H1 (cell line): ENCODE measurements at regions not wholly inside any gene's neighbourhood (a gene's known extent, or its start where the extent isn't known, plus 50 kb on each side); places are given as distances from the start of the nearest gene placed in this dataset.

Experiments used
- CTCF ChIA-PET: fragments of 300-600 bp; sonication (Branson Sonifier 250); formaldehyde crosslinking; loops from one replicate; lab custom pipeline; 2021; ENCODE audit not compliant: partially characterized antibody; lab: Charles Lee
- POLR2A ChIA-PET: fragments of 300-600 bp; sonication (Branson Sonifier 250); formaldehyde crosslinking; loops from one replicate; lab custom pipeline; 2021; ENCODE audit warnings: inconsistent platforms; ENCODE audit not compliant: partially characterized antibody; lab: Charles Lee
- DNase-seq, 2 experiments: peaks; one replicate each; pipeline versions ENCODE4 v3.0.0 to v3.0.0-alpha.2; 2010 to 2022; ENCODE audit warnings: low spot score in 2 of 2, low read depth in 1 of 2, mixed read lengths in 1 of 2
- FAIRE-seq: peaks from 2 replicates; lab custom pipeline; 2011; peaks lifted over from hg19 to GRCh38; lab: Jason Lieb, UNC
- H2AFZ ChIP-seq: 2 replicates; pipeline ENCODE4 v1.8.1; 2012; ENCODE audit warnings: low read length, inconsistent platforms
- H2AK5ac ChIP-seq: 2 replicates; pipeline ENCODE4 v1.6.1; 2013; ENCODE audit warnings: low read depth, low read length
- H2BK120ac ChIP-seq: replicated peaks from 2 replicates; pipeline ENCODE3; 2013; ENCODE audit warnings: low read depth, low read length, inconsistent platforms
- H2BK12ac ChIP-seq: 2 replicates; pipeline ENCODE4 v1.6.1; 2013; ENCODE audit warnings: low read depth, low read length
- H2BK15ac ChIP-seq: 2 replicates; pipeline ENCODE4 v1.6.1; 2013; ENCODE audit warnings: low read length
- H2BK20ac ChIP-seq: 2 replicates; pipeline ENCODE4 v1.6.1; 2013; ENCODE audit warnings: low read length
- H2BK5ac ChIP-seq: 2 replicates; pipeline ENCODE4 v1.6.1; 2013; ENCODE audit warnings: low read depth, low read length
- H3K14ac ChIP-seq: 2 replicates; pipeline ENCODE4 v1.6.1; 2013; ENCODE audit warnings: inconsistent platforms; ENCODE audit not compliant: insufficient read length
- H3K18ac ChIP-seq: 2 replicates; pipeline ENCODE4 v1.6.1; 2013; ENCODE audit warnings: low read length; ENCODE audit errors: extremely low read depth
- H3K23ac ChIP-seq: 2 replicates; pipeline ENCODE4 v1.6.1; 2013; ENCODE audit warnings: inconsistent platforms; ENCODE audit not compliant: insufficient read length
- H3K23me2 ChIP-seq: 2 replicates; pipeline ENCODE4 v1.6.1; 2013; ENCODE audit warnings: low read depth, low read length
- H3K27ac ChIP-seq: 2 replicates; pipeline ENCODE4 v1.6.1; 2011; ENCODE audit warnings: low read depth, low read length, inconsistent platforms
- H3K27me3 ChIP-seq, 4 experiments: replicated peaks in 1 of 4; 1 replicate in 1 of 4; 2 replicates in 3 of 4; pipeline versions ENCODE4 v1.6.1 to v1.8.1; 2011 to 2013; ENCODE audit warnings: low read length in 3 of 4, mild to moderate bottlenecking in 3 of 4, inconsistent platforms in 2 of 4, mixed read lengths in 2 of 4, moderate library complexity in 1 of 4; ENCODE audit not compliant: control insufficient read depth in 3 of 4, insufficient read depth in 3 of 4; ENCODE audit errors: extremely low read depth in 1 of 4
- H3K36me3 ChIP-seq, 4 experiments: 2 replicates each; pipeline versions ENCODE4 v1.6.1 to v1.8.1; 2011 to 2013; ENCODE audit warnings: mild to moderate bottlenecking in 4 of 4, low read length in 3 of 4, moderate library complexity in 2 of 4, control low read depth in 1 of 4, inconsistent platforms in 1 of 4; ENCODE audit not compliant: insufficient read depth in 4 of 4, control insufficient read depth in 2 of 4
- H3K4ac ChIP-seq: replicated peaks from 2 replicates; pipeline ENCODE3; 2013; ENCODE audit warnings: low read length, low read depth, mixed read lengths, inconsistent platforms; ENCODE audit not compliant: insufficient read length
- H3K4me1 ChIP-seq, 4 experiments: replicated peaks in 1 of 4; 1 replicate in 1 of 4; 2 replicates in 3 of 4; pipeline versions ENCODE4 v1.6.1 to v1.8.1; 2011 to 2013; ENCODE audit warnings: low read length in 3 of 4, inconsistent platforms in 2 of 4, mixed read lengths in 1 of 4; ENCODE audit not compliant: insufficient read depth in 4 of 4, control insufficient read depth in 3 of 4
- H3K4me2 ChIP-seq, 2 experiments: 2 replicates each; pipeline versions ENCODE4 v1.6.1 to v1.8.1; 2011 to 2013; ENCODE audit warnings: low read depth in 2 of 2, low read length in 2 of 2, control low read depth in 1 of 2, inconsistent platforms in 1 of 2, mild to moderate bottlenecking in 1 of 2; ENCODE audit not compliant: insufficient read depth in 1 of 2
- H3K4me3 ChIP-seq, 4 experiments: fragments of 200-600, 300-600 bp in 1 of 4; sonication (generic), shearing (Covaris generic), sonication (Bioruptor Twin) in 1 of 4; 2 replicates each; pipeline versions ENCODE4 v1.5.1 to v1.8.1; 2011 to 2016; ENCODE audit warnings: low read length in 4 of 4, low read depth in 3 of 4, control low read depth in 2 of 4, inconsistent platforms in 2 of 4, mild to moderate bottlenecking in 2 of 4, mixed read lengths in 1 of 4, moderate library complexity in 1 of 4; ENCODE audit not compliant: insufficient read depth in 2 of 4; ENCODE audit errors: extremely low read depth in 1 of 4
- H3K56ac ChIP-seq: replicated peaks from 2 replicates; pipeline ENCODE3; 2013; ENCODE audit warnings: low read depth, mild to moderate bottlenecking, mixed read lengths, low read length, inconsistent platforms; ENCODE audit not compliant: insufficient read length
- H3K79me1 ChIP-seq: 2 replicates; pipeline ENCODE4 v1.6.1; 2013; ENCODE audit warnings: low read depth, low read length, control low read depth
- H3K79me2 ChIP-seq, 2 experiments: 2 replicates each; pipeline versions ENCODE4 v1.6.1 to v1.8.1; 2012 to 2013; ENCODE audit warnings: low read length in 2 of 2, mild to moderate bottlenecking in 2 of 2, inconsistent platforms in 1 of 2; ENCODE audit not compliant: insufficient read depth in 2 of 2, control insufficient read depth in 1 of 2
- H3K9ac ChIP-seq, 4 experiments: replicated peaks in 1 of 4; 1 replicate in 1 of 4; 2 replicates in 3 of 4; pipeline versions ENCODE4 v1.6.1 to v1.8.1; 2011 to 2013; ENCODE audit warnings: low read depth in 3 of 4, low read length in 3 of 4, control low read depth in 2 of 4, mild to moderate bottlenecking in 2 of 4, moderate library complexity in 2 of 4, inconsistent platforms in 1 of 4; ENCODE audit errors: extremely low read depth in 1 of 4
- H3K9me3 ChIP-seq, 2 experiments: 2 replicates each; pipeline versions ENCODE4 v1.6.1 to v1.8.1; 2012 to 2013; ENCODE audit warnings: mild to moderate bottlenecking in 2 of 2, moderate library complexity in 2 of 2, control low read depth in 1 of 2, inconsistent platforms in 1 of 2, low read depth in 1 of 2, low read length in 1 of 2, mixed read lengths in 1 of 2; ENCODE audit not compliant: insufficient read depth in 2 of 2
- H4K20me1 ChIP-seq, 2 experiments: replicated peaks in 1 of 2; 2 replicates each; pipeline versions ENCODE3 to v1.8.1; 2011 to 2013; ENCODE audit warnings: inconsistent platforms in 2 of 2, low read length in 2 of 2, mild to moderate bottlenecking in 1 of 2; ENCODE audit not compliant: insufficient read depth in 2 of 2, control insufficient read depth in 1 of 2
- H4K5ac ChIP-seq: 2 replicates; pipeline ENCODE4 v1.6.1; 2013; ENCODE audit warnings: low read length, low read depth, mixed read lengths, inconsistent platforms; ENCODE audit not compliant: insufficient read length
- H4K8ac ChIP-seq: 2 replicates; pipeline ENCODE4 v1.8.0; 2013; ENCODE audit warnings: mild to moderate bottlenecking, moderate library complexity, low read length, inconsistent platforms; ENCODE audit not compliant: insufficient read depth; ENCODE audit errors: extremely low read depth
- H4K91ac ChIP-seq: replicated peaks from 2 replicates; pipeline ENCODE3; 2013; ENCODE audit warnings: low read length, mixed read lengths, inconsistent platforms; ENCODE audit not compliant: insufficient read length
- BACH1 ChIP-seq: IDR thresholded peaks from 2 replicates; pipeline ENCODE4 v1.6.1; 2012; ENCODE audit warnings: low read length, improper control_type of control experiment
- CBX5 ChIP-seq: fragments of 300-800, 300-1000 bp; sonication (generic); IDR thresholded peaks from 2 replicates; pipeline ENCODE4 v1.7.1; 2016; ENCODE audit warnings: antibody characterized with exemption, low read length, low read depth
- CTBP2 ChIP-seq: IDR thresholded peaks from 2 replicates; pipeline ENCODE4 v1.7.0; 2011; ENCODE audit warnings: borderline replicate concordance, mild to moderate bottlenecking, moderate library complexity, mixed read lengths, low read length; ENCODE audit not compliant: insufficient read depth, insufficient read length
- EZH2 ChIP-seq: fragments of 200-600 bp; sonication (generic); IDR thresholded peaks from 2 replicates; pipeline ENCODE4 v1.7.1; 2012; ENCODE audit warnings: low read depth, mild to moderate bottlenecking, moderate library complexity, low read length, inconsistent platforms; ENCODE audit not compliant: severe bottlenecking
- RBBP5 ChIP-seq: IDR thresholded peaks from 2 replicates; pipeline ENCODE4 v1.7.1; 2012; ENCODE audit warnings: low read depth, mild to moderate bottlenecking, inconsistent platforms, low read length, moderate library complexity, borderline replicate concordance
- SAP30 ChIP-seq: fragments of 300-600 bp; sonication (generic); IDR thresholded peaks from 2 replicates; pipeline ENCODE4 v1.7.1; 2012; ENCODE audit warnings: low read length, moderate library complexity, mild to moderate bottlenecking, inconsistent platforms; ENCODE audit not compliant: insufficient read depth, insufficient replicate concordance
- SIRT6 ChIP-seq: IDR thresholded peaks from one replicate; pipeline ENCODE4 v1.7.1; 2012; ENCODE audit warnings: low read length, inconsistent platforms
- SP2 ChIP-seq: IDR thresholded peaks from 2 replicates; pipeline ENCODE4 v1.6.1; 2012; ENCODE audit warnings: mild to moderate bottlenecking, low read length, inconsistent platforms
- TAF7 ChIP-seq: optimal IDR thresholded peaks from 2 replicates; pipeline ENCODE3; 2011; ENCODE audit warnings: low read depth, mild to moderate bottlenecking, inconsistent platforms, low read length, moderate library complexity, borderline replicate concordance
- TBP ChIP-seq: IDR thresholded peaks from 2 replicates; pipeline ENCODE4 v1.6.1; 2011; ENCODE audit warnings: low read depth, low read length, improper control_type of control experiment
- TCF12 ChIP-seq: IDR thresholded peaks from 2 replicates; pipeline ENCODE4 v1.6.1; 2011; ENCODE audit warnings: low read depth, mild to moderate bottlenecking, low read length
- whole genome bisulfite sequencing, 2 experiments: shearing (Covaris generic) in 1 of 2; methylation state at CpG; one replicate each; pipeline versions ENCODE4 v1.1.6 to v1.1.7; 2013 to 2015; ENCODE audit warnings: low lambda C conversion rate in 2 of 2, mixed read lengths in 2 of 2, inconsistent platforms in 1 of 2, low coverage in 1 of 2, missing lambda C conversion rate in 1 of 2; ENCODE audit not compliant: insufficient replicate concordance in 2 of 2, insufficient coverage in 1 of 2, insufficient read length in 1 of 2; ENCODE audit errors: extremely low coverage in 1 of 2, missing lambda C conversion rate in 1 of 2; 5-methylcytosine and 5-hydroxymethylcytosine counted together

GRCh38 chr4:176967586-176967985 lies 174.9 kb upstream of the VEGFC start:
- Histone ChIP-seq H2BK20ac (no peak overlapping the region), H3K4me2 (no peak overlapping the region), H3K27me3 (no peaks in the 10 kb centered on the region), H3K9me3 (no peaks in the 10 kb centered on the region), H3K36me3 (no peaks in the 10 kb centered on the region), H3K9ac (no peak overlapping the region), H2BK120ac (no peak overlapping the region), H2BK15ac (no peak overlapping the region), H2AK5ac (no peak overlapping the region), H2BK12ac (no peak overlapping the region), H2BK5ac (no peak overlapping the region), H3K23ac (no peak overlapping the region), H3K18ac (no peak overlapping the region), H4K5ac (no peak overlapping the region), H4K20me1 (no peaks in the 10 kb centered on the region), H3K14ac (no peak overlapping the region), H3K79me1 (no peaks in the 10 kb centered on the region), H3K27ac (no peak overlapping the region), H4K91ac (no peak overlapping the region), H3K4me3 (no peak overlapping the region), H3K23me2 (no peaks in the 10 kb centered on the region), H3K79me2 (no peaks in the 10 kb centered on the region), H2AFZ (0 out of 2 replicates have a peak overlapping the region, but pooled peaks have one; percentile 13), H3K56ac (no peak overlapping the region), H3K4me1 (no peaks in the 10 kb centered on the region), H3K4ac (no peak overlapping the region), H4K8ac (no peak overlapping the region)
- DNase-seq (no peak), FAIRE-seq (no peak)
- ChIA-PET CTCF (interaction anchor here (0.7 to 2.6 kb wide), 10 partner anchors 10 to 626 kb away, joined by 3 to 10 read pairs (median 3); no protein-coding TSS in a partner anchor), POLR2A (no interaction called here)
- TF ChIP-seq SIRT6: no peak
- no peak for TF ChIP-seq SP2
- no peak for TF ChIP-seq CBX5
- TF ChIP-seq TCF12: no peak
- TF ChIP-seq CTBP2: no peak
- TF ChIP-seq RBBP5: no peak
- TF ChIP-seq SAP30: no peak
- TF ChIP-seq EZH2: no peak
- TF ChIP-seq TBP: no peak
- no peak for TF ChIP-seq BACH1
- TF ChIP-seq TAF7: no peak
- 93% methylated on average over 3 of the region's 3 CpGs; no CpG with 5 or more reads in 1 of the 2 experiments for WGBS, 2 experiments
